NCI-H345 treated with DMSO at 0.1 percent for 48 hours (cell line): ENCODE measurements at regions not wholly inside any gene's neighbourhood (a gene's known extent, or its start where the extent isn't known, plus 50 kb on each side); places are given as distances from the start of the nearest gene placed in this dataset.

Experiments used
- DNase-seq: peaks from one replicate; lab custom pipeline; 2025; ENCODE audit not compliant: unreplicated experiment; lab: John Stamatoyannopoulos, UW

DNA sequence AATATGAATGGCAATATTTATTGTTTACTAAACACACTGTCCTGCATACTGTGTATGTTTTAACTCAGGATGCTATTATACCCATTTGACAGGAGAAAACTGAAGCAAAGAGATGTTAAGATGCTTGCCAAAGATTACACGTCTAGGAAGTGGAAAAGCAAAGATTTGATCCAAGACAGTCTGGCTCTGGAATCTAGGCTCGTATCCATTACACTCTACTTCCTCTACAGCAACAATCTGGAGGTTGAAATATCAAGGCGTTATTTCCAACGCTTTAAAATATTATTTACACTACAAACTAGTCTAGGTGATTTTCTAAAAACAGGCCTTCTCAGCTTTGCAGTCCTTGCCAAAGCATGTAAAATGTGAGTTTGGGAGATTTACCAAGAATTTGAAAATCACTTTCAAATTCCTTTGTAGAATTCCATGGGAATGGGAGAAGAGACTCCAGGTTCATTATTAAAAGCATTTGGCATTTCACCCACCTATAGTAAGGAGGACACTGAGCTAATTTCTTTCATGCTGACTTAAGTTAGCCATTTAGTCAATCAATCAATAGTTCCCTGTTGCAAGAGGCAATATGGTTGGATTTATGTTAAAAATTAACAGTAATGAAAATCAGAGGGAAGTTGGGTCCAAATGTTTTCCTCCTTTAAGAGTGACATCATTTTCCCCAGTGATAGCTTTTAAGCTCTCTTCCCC is 356.3 kb upstream of the SMARCA2 start:
- no peak for DNase-seq

DNA sequence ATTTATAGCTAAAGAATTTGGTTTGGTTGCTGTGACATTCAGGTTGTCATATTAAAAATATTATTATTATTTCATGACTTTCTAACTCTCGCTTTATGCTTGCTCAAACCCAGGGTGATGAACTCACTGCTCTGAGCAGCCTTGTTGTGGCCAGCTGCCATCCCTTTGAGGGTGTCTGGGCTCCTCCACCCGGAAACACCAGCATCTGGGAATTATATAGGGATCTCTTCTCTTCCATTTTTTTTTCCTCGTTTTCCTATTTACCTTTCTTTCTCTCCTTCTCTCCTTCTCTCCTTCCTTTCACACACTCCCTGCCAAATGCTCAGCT is 355.8 kb upstream of the SMARCA2 start:
- no peak for DNase-seq

DNA sequence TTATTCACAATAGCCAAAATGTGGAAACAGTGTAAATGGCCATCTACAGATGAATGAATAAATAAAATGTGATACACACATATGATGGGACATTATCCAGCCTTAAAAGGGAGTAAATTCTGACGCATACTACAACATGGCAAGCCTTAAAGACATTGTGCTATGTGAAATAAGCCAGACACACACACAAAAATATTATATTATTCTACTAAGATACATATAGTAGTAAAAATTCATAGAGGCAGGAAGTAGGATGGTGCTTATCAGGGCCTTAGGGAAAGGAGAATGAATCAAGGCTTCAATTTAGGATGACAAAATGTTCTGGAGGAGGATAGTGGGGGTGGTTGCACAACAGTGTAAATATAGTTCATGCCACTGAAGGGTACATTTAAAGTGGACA is 346.7 kb upstream of the SMARCA2 start:
- DNase-seq = no peak

DNA sequence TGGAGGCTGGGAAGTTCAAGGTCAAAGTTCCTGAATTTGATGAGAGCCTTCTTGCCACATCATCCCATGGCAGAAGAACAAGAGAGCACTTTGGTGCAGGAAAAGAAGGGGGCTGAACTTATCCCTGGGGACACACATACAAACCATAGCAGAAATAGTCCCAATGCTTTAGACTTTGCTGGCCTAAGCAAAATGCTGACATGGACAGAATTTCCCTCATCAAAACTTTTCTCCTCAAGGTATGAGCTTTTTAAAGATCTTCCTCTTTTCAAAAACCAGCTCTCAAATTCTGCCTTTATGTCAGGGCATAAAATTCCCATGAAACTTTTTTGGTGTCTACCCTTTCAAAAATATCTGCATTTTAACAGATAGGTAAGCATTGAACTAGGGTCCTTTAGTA is 341.8 kb upstream of the SMARCA2 start:
- DNase-seq = no peak

DNA sequence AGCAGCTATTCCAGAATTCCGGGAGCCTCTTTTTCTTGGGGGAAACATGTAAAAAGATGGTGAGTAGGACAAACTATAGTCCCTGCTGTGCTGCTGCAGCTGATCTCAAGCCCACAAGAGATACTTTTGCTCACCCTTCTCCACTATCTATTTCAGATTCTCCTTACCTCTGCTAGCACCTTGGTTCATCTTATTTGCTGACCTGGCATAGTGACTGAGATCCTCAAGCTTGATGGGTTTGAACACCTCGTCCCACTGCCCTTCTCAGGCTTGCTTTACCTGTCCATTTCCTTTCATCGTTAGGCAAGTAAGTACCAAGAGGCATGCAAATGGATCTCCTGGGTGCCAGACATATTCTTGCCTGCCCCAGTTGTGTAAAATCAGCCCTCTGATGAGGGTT is 338.4 kb upstream of the SMARCA2 start:
- DNase-seq = no peak

DNA sequence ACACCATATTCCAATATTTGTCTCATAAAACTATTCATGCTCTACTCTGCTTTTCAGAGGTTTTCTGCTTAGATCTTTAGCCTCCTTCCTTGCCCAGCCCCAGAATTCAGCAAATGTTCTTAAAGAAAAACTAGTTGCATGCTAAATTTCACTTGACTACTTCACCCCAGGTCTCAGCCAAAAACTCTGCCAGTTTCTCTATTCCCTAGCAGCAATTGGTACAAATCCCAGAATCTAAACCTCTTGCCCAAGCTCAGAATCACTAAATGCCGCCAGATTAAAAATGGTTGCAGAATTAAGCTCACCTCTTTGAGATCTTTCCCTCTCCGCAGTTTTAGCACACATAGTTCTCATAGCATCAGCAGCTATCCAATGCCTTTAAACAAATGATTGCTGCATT is 331.2 kb upstream of the SMARCA2 start:
- DNase-seq = no peak

DNA sequence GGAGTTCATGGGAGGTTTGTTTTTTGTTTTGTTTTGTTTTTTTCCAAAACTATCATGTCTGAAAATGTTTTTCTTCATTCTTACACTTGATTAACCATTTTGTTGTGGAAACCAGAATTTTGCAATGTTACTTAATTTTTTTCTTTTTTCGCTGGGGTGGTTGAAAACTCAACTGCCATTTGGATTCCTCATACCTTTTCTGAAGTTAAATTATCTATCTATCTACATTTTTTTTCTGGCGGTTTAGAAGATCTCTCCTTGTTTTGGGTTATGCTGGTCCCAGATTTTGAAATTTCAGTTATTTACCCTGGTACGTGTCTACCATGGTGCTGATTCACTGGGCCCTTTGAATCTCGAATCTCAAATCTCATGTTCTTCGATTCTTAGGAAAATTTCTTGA is 316.2 kb upstream of the SMARCA2 start:
- DNase-seq = no peak

DNA sequence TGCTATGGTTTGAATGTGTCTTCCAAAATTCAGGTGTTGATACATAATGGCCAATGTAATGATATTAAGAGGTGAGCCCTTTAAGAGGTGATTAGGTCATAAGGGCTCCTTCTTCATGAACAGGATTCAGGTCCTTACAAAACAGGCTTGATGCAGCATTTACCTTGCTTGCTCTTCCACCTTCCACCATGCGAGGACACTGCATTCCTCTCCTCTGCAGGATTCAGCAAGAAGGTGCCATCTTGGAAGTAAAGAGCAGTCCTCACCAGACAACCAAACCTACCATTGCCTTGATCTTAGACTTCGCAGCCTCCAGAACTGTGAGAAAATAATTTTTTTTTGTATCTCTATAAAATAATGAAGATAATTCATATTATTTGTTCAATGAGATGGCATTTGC is 314.0 kb upstream of the SMARCA2 start:
- no peak for DNase-seq

DNA sequence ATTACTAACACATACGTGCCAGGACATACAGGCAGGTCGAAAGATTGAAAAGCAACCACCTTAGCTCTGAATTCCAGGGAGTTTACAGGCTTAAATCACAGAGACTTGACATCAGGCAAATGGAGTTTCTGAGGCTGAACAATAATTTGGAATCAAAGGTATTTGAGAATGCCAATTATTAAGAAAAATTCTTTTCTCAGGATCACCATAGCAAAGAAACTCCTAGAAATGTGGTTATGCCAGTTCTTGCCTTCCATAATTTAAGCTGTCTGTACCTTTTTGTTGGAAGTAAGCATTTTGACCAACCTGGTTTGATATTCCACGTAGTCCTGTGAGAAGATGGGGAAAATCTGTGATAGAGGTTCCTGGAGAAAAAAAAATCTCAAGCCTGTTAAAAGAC is 312.4 kb upstream of the SMARCA2 start:
- DNase-seq = no peak

DNA sequence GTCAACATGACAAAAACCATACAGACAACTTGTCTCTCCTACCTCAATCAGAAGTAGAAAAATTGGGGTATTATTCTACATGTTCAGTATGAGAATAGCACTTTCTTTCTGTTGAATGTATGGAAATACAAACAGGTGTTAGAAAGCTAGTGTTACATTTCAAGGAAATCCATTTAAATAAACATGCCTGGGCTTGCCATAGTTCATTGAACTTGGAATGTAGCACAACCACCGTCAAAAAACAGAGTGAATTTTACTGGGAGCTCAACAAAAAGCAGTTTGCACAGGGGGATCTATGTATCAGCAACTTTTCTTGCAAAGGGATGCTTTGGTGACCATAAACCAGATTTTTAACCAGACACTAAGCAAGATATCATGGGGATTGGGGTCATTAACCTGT is 307.9 kb upstream of the SMARCA2 start:
- peak; percentile 23 for DNase-seq

DNA sequence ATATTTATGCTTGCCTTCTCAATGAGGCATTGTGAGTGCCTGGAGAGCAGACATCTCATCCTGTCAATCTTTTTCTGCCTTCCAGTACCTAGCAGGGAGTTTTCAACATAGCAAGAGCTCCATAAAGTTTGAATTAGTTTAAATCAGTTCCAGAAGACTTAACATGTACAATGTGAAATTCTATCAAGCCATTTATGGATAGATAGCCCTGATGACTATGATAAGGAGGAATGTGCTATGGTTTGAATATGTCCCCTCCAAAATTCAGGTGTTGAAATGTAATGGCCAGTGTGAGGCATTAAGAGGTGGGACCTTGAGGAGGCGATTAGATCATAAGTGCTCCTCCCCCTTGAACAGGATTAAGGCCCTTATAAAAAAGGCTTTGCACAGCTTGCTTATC is 306.9 kb upstream of the SMARCA2 start:
- no peak for DNase-seq

DNA sequence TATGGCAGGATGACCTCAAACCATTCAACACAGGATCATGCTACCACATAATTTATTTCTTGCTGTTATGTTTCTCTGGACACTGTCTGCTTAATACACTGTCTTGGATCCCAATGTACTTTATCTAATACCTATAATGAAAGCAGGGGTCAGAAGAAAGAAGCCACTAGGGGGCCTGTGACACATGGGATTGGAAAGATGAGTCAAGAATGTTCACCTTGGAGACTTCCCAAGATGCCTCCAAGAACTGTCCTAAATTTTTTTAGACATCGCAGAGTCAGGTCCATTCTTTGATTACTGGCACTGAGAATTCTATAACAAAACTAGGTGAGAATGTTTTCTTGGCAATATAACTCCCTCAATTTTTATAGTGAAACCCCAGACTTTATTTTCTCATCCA is 305.8 kb upstream of the SMARCA2 start:
- DNase-seq = no peak

DNA sequence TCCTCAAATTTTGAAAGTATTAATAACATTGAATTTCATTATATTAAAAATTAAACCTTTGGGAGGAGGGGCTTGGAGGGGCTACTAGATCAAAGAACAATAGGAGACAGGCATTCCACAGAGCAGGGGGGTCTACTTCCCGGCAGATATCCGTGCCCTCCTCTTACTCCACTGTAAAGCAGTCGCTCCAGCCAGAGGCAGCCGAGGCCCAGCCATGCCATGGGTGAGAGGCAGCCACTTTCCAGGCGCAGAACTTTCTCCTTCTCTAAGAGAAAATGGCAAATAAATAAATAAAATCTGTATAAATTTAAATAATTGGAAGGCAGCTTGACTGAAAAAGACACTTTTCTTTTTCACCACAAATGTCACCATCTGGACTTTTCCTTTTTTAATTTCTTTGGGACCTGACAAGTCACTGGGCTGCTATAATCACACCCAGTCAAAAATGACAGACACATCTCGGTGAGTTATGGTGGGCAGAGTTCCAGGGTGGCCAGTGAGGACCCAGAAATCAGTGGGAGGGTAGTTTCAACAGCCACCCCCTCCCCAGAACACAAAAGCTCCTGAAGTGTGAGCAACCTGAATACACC is 302.2 kb upstream of the SMARCA2 start:
- no peak for DNase-seq

DNA sequence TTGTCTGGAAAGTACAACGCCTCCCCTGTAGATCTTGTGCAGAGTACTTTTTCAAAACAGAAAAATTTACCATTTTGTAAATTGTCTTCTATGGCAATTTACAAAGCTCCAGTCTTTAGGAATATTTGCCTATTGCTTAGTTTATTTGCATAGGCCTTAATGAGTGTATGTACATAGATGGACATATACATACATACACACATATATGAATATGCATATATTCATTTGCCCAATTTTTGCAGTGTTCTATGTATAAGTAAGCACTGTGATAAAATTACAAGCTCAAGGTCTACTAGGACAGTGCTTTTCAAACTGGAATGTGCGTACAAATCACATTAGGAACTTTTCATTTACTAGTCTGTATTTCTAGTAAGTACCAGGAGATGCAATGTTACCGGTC is 301.3 kb upstream of the SMARCA2 start:
- DNase-seq = no peak

DNA sequence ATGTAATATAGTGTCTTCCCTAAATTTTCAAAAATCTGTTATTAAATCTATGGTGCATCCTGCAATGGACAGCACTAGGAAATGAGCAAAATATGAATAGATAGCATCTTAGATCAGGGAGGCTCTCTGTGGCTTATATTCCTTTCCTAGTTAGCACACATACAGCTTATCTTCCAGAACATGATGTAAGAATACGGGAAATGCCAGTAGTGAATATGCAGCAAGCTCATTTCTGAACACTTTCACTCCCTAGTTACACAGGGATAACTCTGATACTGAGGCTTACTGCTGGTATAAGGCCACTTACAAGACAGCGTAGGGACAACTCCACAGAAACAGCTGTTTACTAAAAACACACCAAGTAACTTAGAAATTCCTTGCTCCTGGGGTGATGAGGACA is 297.3 kb upstream of the SMARCA2 start:
- no peak for DNase-seq

DNA sequence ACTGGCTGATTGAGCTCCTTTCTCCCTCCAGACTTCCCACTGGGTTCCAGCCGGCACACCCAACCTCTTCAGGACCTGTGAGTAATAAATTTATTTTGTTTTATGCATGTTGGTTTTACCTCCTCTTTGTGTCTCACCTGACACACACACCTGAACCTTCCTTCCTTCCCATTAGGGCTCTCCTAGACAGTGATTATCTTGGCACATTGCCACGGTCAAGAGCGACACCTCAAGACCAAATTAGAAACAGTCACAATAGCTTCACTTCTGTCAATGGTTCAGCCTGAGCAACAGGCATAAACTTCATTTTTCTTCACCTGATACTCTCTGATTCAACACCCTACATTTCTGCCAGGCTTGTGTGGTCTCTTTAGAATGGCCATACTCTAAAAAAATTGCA is 296.3 kb upstream of the SMARCA2 start:
- DNase-seq = peak; percentile 6

DNA sequence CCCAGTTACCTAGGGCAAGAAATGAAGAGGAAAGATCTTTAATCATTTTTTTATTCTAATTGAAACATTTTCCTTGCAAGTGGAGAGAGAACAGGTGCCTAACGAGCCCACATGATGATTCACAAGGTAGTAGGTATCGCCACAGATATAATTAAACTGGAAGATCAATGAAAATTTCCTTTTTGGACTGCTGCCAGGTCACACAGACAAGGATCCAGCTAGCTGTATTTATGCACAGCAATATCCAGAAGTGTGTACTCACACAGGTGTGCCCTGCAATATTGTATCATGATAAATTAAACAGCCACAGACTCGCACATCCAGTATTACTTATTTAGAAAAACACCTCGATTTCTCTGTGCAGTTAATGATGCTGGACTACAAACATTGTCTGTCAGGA is 294.0 kb upstream of the SMARCA2 start:
- peak; percentile 4 for DNase-seq

DNA sequence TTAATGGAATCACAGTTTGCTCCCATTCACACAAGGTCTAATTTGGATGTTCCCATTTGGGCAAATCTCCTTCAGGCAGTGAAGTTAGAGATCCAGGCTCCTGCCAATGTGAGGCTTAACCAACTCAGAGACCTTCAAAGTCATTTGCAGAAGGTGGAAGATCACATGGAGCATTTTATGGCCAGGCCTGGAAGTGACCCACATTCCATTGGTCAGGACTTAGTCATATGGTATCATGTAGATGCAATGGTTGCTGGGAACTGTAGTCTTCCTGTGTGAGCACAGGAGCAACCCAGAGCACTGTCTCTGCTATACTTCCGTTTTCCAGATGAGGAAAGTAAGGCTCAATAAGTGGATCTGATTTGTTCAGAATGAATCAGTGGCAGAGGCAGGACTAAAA is 292.7 kb upstream of the SMARCA2 start:
- no peak for DNase-seq

DNA sequence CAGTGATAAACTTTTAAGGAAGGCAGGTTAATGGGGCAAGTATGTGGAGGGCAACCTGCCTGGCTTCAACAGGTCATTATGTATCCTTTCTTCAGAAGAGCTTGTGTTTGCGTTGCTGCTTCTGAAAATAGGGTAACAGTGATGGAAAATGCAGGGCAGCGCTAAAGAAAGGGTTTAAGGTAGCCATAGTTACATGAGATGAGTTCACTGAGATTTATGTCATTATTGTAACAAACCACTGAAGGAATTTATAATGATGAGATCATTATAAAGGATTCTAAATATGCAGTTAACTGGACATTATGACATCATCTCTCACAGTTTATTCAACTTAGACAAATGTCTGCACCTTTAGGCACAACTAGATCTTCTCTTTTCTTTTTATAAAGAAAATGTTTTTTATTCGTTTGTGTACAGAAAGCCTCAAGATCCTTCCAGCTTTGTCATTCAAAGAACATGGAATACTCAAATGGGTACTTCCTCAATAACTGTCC is 291.6 kb upstream of the SMARCA2 start:
- no peak for DNase-seq

DNA sequence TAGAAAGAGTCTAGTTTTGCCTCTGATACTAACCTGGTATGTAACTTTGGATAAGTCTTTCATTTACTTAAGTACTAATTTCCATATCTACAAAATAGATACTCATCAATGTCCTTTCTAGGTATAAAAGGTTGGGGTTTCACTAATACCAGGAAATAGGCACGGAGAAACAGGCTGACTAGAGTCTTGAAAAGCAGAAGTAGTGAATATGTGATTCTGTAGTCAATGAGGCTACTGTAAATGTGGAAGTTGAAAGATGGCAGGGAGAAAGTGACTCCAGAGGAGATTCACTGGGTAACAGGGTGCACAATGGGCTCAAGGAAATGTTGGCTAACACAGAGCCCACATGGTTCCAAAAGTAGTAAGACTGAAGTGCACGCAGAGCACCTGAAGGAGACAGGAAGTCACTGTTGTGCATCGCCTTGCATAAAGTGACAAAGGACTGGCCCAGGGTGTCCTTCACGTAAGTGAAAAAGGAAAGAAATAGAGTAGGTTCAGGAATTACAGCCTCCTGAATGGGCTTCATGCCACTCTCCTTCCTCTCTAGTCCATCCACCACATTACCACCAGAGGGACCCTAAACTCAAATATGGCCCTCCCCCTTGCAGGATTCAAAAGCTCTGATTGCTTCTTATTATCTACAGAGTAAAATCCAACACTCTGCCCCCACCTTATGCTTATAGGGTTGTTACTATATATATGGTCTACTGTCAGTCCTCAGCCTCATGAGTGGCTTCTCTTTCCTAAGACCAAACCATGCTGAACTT is 288.0 kb upstream of the SMARCA2 start:
- no peak for DNase-seq

DNA sequence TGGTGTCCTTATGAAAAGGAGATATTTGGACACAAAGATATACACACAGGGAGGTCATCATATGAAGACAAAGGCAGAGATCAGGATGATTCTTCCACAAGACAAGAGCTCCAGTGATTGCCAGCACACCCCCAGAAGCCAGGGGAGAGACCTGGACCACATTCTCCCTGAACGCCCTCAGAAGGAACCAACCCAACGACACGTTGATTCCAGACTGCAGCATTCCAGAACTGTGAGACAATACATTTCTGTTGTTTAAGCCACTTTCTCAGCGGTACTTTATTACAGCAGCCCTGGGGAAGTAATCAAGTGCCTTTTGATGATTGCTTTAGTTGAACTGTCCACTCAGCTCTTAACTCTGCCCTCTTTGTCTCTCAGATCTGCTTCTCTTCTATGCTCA is 285.5 kb upstream of the SMARCA2 start:
- DNase-seq = no peak

DNA sequence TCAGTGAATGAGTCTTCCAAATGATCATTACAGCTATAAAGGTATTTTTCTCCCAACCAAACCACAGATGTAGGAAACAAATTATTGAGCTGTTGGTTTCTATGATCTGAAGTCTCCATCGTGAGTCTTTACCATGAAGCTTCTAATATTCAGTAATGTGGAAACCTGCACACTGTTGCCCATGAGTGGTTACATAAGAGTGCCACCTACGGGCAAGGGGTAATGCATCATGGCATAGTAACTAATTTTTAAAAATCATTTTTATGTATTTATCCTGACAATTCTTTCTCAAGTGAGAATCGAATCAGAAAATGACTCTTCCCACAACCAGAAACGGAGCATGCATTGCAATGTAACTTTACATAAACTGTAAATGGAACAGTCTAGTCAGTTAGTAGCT is 282.5 kb upstream of the SMARCA2 start:
- DNase-seq = no peak
